OCI-LY7 (cell line): ENCODE measurements at regions not wholly inside any gene's neighbourhood (a gene's known extent, or its start where the extent isn't known, plus 50 kb on each side); places are given as distances from the start of the nearest gene placed in this dataset.

Experiments
- BruUV-seq: library from RNA; stranded (reverse); fragments of 400-500 nt; replicated peaks from 2 replicates; lab custom pipeline; 2021; lab: Mats Ljungman, UMichigan
- CTCF ChIA-PET: fragments of 300-600 bp; sonication (Branson Sonifier 250); formaldehyde crosslinking; loops from one replicate; lab custom pipeline; 2022; ENCODE audit warnings: antibody characterized with exemption; ENCODE audit not compliant: unreplicated experiment; lab: Charles Lee
- POLR2A ChIA-PET: fragments of 300-600 bp; sonication (Branson Sonifier 250); formaldehyde crosslinking; loops from one replicate; lab custom pipeline; 2022; ENCODE audit warnings: antibody characterized with exemption; lab: Charles Lee
- DNase-seq: peaks from one replicate; pipeline ENCODE4 v3.0.0-alpha.2; 2015; ENCODE audit warnings: low spot score
- H2AFZ ChIP-seq: fragments of 200-600 bp; sonication (generic), shearing (Covaris generic); 2 replicates; pipeline ENCODE4 v1.6.1; 2014; ENCODE audit warnings: mild to moderate bottlenecking, antibody characterized with exemption, low read length, moderate library complexity
- H3K27ac ChIP-seq: fragments of 200-600 bp; sonication (generic); 2 replicates; pipeline ENCODE4 v1.5.1; 2014; ENCODE audit warnings: mixed run types, low read depth, mild to moderate bottlenecking, moderate library complexity, low read length, inconsistent platforms; ENCODE audit not compliant: poor library complexity, severe bottlenecking
- H3K36me3 ChIP-seq: fragments of 200-600 bp; sonication (generic); 2 replicates; pipeline ENCODE4 v1.6.1; 2014; ENCODE audit warnings: mild to moderate bottlenecking, antibody characterized with exemption, low read length, moderate library complexity, mixed read lengths; ENCODE audit not compliant: insufficient read depth
- H3K4me1 ChIP-seq: fragments of 200-600 bp; sonication (generic); 2 replicates; pipeline ENCODE4 v1.5.1; 2014; ENCODE audit warnings: mild to moderate bottlenecking, low read length; ENCODE audit not compliant: insufficient read depth, poor library complexity, severe bottlenecking
- H3K4me2 ChIP-seq: fragments of 200-600 bp; sonication (generic); 2 replicates; pipeline ENCODE4 v1.6.1; 2014; ENCODE audit warnings: mild to moderate bottlenecking, low read length
- H3K4me3 ChIP-seq: fragments of 200-600 bp; sonication (generic); 2 replicates; pipeline ENCODE4 v1.5.1; 2014; ENCODE audit warnings: mild to moderate bottlenecking, low read depth, low read length; ENCODE audit not compliant: poor library complexity, severe bottlenecking
- H3K79me2 ChIP-seq: fragments of 200-600 bp; sonication (generic); 2 replicates; pipeline ENCODE4 v1.6.1; 2016; ENCODE audit warnings: low read depth, mild to moderate bottlenecking, low read length, moderate library complexity, mixed read lengths; ENCODE audit not compliant: insufficient read depth
- H3K9me2 ChIP-seq: fragments of 200-600 bp; sonication (generic); 2 replicates; pipeline ENCODE4 v1.6.1; 2016; ENCODE audit warnings: mild to moderate bottlenecking, low read length, mixed read lengths; ENCODE audit not compliant: insufficient read depth
- H3K9me3 ChIP-seq: fragments of 200-600 bp; sonication (generic); 2 replicates; pipeline ENCODE4 v1.6.1; 2014; ENCODE audit warnings: mild to moderate bottlenecking, mixed run types, low read length, mixed read lengths
- H4K20me1 ChIP-seq: fragments of 200-600 bp; sonication (generic); 2 replicates; pipeline ENCODE4 v1.6.1; 2014; ENCODE audit warnings: mild to moderate bottlenecking, antibody characterized with exemption, low read length, moderate library complexity, mixed read lengths; ENCODE audit not compliant: insufficient read depth
- EZH2phosphoT487 ChIP-seq: fragments of 200-600 bp; sonication (generic); IDR thresholded peaks from 2 replicates; pipeline ENCODE4 v1.6.1; 2018; ENCODE audit warnings: low read depth, borderline replicate concordance, mild to moderate bottlenecking, mixed run types, antibody characterized with exemption, low read length, moderate library complexity, mixed read lengths
- intact Hi-C: fragments of 100-400 bp; cut with micrococcal nuclease; formaldehyde crosslinking; loops from one replicate; pipeline ENCODE4 v1.10.0; 2022; ENCODE audit not compliant: unreplicated experiment
- TF ChIP-seq, protein P1 (sequence below): fragments of 200-600 bp; sonication (generic); conservative IDR thresholded peaks from 2 replicates; pipeline ENCODE4 v1.5.1; 2014; ENCODE audit warnings: mild to moderate bottlenecking, antibody characterized with exemption, low read length, moderate library complexity, mixed read lengths

DNA sequence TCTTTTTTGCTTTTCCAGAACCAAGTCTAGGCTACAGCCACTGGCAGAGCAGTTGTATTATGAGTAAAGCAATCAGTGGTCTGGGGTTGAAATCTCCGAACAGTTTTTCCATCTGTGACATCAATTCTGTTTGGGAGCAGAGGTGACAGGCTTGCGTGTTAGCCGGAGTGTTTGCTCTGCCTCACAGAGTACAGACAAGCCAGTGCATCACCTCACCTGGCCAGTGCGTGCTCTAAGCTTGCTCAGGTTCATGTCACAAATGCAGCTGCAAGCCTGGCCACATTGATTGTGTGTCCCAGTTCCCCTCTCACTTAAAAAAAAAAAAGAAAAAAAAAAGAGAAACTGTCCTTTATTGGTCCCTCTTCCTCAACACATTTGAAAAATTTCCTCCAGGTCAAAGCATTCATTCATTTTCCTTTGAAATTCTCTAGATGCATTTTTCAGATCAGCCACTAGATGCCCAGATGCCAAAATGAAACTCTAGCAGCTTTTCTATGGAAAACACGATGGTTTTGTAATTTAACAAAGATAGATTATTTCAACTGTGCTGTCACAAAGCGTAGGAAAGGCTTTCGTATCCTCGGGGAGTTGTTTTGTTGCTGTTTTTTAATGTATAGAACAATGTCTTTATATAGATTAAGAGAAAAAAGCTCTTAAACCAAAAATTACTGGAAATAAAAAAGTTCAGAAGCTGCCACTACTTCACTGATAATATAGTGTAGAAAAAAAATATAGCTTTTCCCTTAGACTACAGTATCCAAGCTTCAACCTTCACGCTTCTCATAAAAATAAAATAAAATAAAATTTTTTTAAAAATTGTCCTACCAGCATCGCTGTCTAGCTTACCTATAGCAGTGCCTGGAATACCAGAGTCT lies 585.5 kb downstream of the TLE1 start:
- TF ChIP-seq EZH2phosphoT487 = no peak
- TF ChIP-seq, protein P1, sequence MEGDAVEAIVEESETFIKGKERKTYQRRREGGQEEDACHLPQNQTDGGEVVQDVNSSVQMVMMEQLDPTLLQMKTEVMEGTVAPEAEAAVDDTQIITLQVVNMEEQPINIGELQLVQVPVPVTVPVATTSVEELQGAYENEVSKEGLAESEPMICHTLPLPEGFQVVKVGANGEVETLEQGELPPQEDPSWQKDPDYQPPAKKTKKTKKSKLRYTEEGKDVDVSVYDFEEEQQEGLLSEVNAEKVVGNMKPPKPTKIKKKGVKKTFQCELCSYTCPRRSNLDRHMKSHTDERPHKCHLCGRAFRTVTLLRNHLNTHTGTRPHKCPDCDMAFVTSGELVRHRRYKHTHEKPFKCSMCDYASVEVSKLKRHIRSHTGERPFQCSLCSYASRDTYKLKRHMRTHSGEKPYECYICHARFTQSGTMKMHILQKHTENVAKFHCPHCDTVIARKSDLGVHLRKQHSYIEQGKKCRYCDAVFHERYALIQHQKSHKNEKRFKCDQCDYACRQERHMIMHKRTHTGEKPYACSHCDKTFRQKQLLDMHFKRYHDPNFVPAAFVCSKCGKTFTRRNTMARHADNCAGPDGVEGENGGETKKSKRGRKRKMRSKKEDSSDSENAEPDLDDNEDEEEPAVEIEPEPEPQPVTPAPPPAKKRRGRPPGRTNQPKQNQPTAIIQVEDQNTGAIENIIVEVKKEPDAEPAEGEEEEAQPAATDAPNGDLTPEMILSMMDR = peak; percentile 45
- H3K79me2 ChIP-seq = no peaks in the 10 kb centered on the region
- DNase-seq = no peak
- intact Hi-C loops = no loop called here
- H4K20me1 ChIP-seq = no peaks in the 10 kb centered on the region
- ChIA-PET POLR2A (interaction anchor here (0.7 kb wide), 1 partner anchor 1104 kb away, joined by 3 read pairs; no protein-coding TSS in a partner anchor), CTCF (no interaction called here)
- no peaks in the 10 kb centered on the region for H3K4me1 ChIP-seq
- no peak overlapping the region for H3K27ac ChIP-seq
- H3K36me3 ChIP-seq = no peaks in the 10 kb centered on the region
- H3K9me2 ChIP-seq = no peaks in the 10 kb centered on the region
- no peak overlapping the region for H2AFZ ChIP-seq
- H3K4me2 ChIP-seq = no peak overlapping the region
- BruUV-seq = no TSS peak
- no peak overlapping the region for H3K4me3 ChIP-seq
- no peaks in the 10 kb centered on the region for H3K9me3 ChIP-seq

GRCh38 chr9:81097131-81097847 lies 592.1 kb downstream of the TLE1 start:
- ChIA-PET CTCF (no interaction called here), POLR2A (interaction anchor here (0.7 kb wide), 1 partner anchor 10 kb away, joined by 3 read pairs; no protein-coding TSS in a partner anchor)
- no peak for TF ChIP-seq EZH2phosphoT487
- TF ChIP-seq, protein P1 = no peak
- Histone ChIP-seq H2AFZ (no peak overlapping the region), H3K4me2 (no peak overlapping the region), H4K20me1 (no peaks in the 10 kb centered on the region), H3K36me3 (no peaks in the 10 kb centered on the region), H3K9me2 (no peaks in the 10 kb centered on the region), H3K9me3 (no peaks in the 10 kb centered on the region), H3K79me2 (no peaks in the 10 kb centered on the region), H3K4me1 (no peaks in the 10 kb centered on the region), H3K27ac (no peak overlapping the region), H3K4me3 (no peak overlapping the region)
- no peak for DNase-seq
- intact Hi-C loops = no loop called here
- no TSS peak for BruUV-seq
